ENCODE measurements at regions not wholly inside any gene's neighbourhood (a gene's known extent, or its start where the extent isn't known, plus 50 kb on each side); places are given as distances from the start of the nearest gene placed in this dataset.
A peak's percentile ranks its signal among the peaks of the same experiment; 100 is the strongest.
"Not testable (repeated sequence)": the region's sequence is repeated elsewhere in the genome, so short reads cannot be mapped to it uniquely, and the experiment has no call there.

GRCh38 chr2:72078773-72079172 lies 68.9 kb downstream of the CYP26B1 start:
- DNase-seq (ENCODE audit: low spot score) = no peak

- no peak for DNase-seq (ENCODE audit: low spot score)
These were observed 69.9 kb downstream of the CYP26B1 start for GRCh38 chr2:72077702-72078169.

- DNase-seq (ENCODE audit: low spot score) = not testable (repeated sequence)
These were observed 74.3 kb downstream of the CYP26B1 start for GRCh38 chr2:72073373-72073772.

GRCh38 chr2:72064197-72064596 lies 83.5 kb downstream of the CYP26B1 start:
- not testable (repeated sequence) for DNase-seq (ENCODE audit: low spot score)

- no peak for DNase-seq (ENCODE audit: low spot score)
These were observed 85.3 kb downstream of the CYP26B1 start for GRCh38 chr2:72062336-72062735.

GRCh38 chr2:72057308-72057707 lies 90.4 kb downstream of the CYP26B1 start:
- no peak for DNase-seq (ENCODE audit: low spot score)

GRCh38 chr2:72051971-72052505 lies 95.6 kb downstream of the CYP26B1 start:
- no peak for DNase-seq (ENCODE audit: low spot score)

GRCh38 chr2:72051204-72051603 lies 96.5 kb downstream of the CYP26B1 start:
- no peak for DNase-seq (ENCODE audit: low spot score)

- no peak for DNase-seq (ENCODE audit: low spot score)
These were observed 96.9 kb downstream of the CYP26B1 start for GRCh38 chr2:72050734-72051133.

GRCh38 chr2:72048881-72049477 lies 98.7 kb downstream of the CYP26B1 start:
- no peak for DNase-seq (ENCODE audit: low spot score)

- no peak for DNase-seq (ENCODE audit: low spot score)
These were observed 103.7 kb downstream of the CYP26B1 start for GRCh38 chr2:72043985-72044384.

GRCh38 chr2:72041638-72042111 lies 106.0 kb downstream of the CYP26B1 start:
- DNase-seq (ENCODE audit: low spot score) = no peak

- no peak for DNase-seq (ENCODE audit: low spot score)
These were observed 106.8 kb downstream of the CYP26B1 start for GRCh38 chr2:72040629-72041571.

GRCh38 chr2:72038524-72038923 lies 109.1 kb downstream of the CYP26B1 start:
- no peak for DNase-seq (ENCODE audit: low spot score)

- DNase-seq (ENCODE audit: low spot score) = peak; percentile 5
These were observed 110.4 kb downstream of the CYP26B1 start for GRCh38 chr2:72037261-72037666.

GRCh38 chr2:72036595-72036994 lies 111.1 kb downstream of the CYP26B1 start:
- DNase-seq (ENCODE audit: low spot score) = peak; percentile 3

GRCh38 chr2:72036173-72036545 lies 111.5 kb downstream of the CYP26B1 start:
- peak; percentile 2 for DNase-seq (ENCODE audit: low spot score)

- DNase-seq (ENCODE audit: low spot score) = peak; percentile 12
These were observed 112.0 kb downstream of the CYP26B1 start for GRCh38 chr2:72035518-72036172.

- peak; percentile 8 for DNase-seq (ENCODE audit: low spot score)
These were observed 113.1 kb downstream of the CYP26B1 start for GRCh38 chr2:72034353-72035095.

GRCh38 chr2:72033636-72034035 lies 114.0 kb downstream of the CYP26B1 start:
- DNase-seq (ENCODE audit: low spot score) = peak; percentile 5

GRCh38 chr2:72032481-72033041 lies 115.1 kb downstream of the CYP26B1 start:
- DNase-seq (ENCODE audit: low spot score) = peak; percentile 5
